ENCODE measurements at regions not wholly inside any gene's neighbourhood (a gene's known extent, or its start where the extent isn't known, plus 50 kb on each side); places are given as distances from the start of the nearest gene placed in this dataset.

GRCh38 chr12:124091835-124092234, 118.8 kb downstream of the ZNF664 start:
- TF ChIP-seq CTCF (conservative IDR thresholded peaks at IDR 0.05; ENCODE audit: low read length) (no peak), EZH2phosphoT487 (IDR thresholded peaks at IDR 0.05; ENCODE audit: borderline replicate concordance, low read depth, low read length) (no peak)
